Activated gamma-delta T cell (primary cell): ENCODE measurements at regions not wholly inside any gene's neighbourhood (a gene's known extent, or its start where the extent isn't known, plus 50 kb on each side); places are given as distances from the start of the nearest gene placed in this dataset.

Experiments
- DNase-seq: peaks from one replicate; lab custom pipeline; 2025; lab: John Stamatoyannopoulos, UW

DNA sequence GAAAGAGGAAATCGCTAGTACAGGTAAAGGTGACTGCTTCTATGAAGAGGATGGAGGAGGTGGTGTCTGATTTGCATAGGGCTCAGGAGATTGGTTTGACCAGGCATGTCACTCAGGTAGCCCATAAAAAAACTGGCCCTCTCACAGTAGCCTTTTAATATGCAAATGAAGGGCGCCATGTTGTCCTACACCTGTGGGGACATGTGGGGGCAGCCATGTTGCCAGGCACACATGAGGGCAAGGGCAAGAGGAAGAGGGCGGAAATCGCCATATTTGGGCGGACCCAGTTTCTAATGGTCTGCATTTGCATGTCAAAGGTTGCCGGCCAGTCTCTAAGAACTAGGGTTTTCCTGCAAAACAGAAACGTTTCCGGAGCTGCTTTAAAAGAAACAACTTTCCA lies 1330.6 kb downstream of the DSC3 start:
- no peak for DNase-seq

GRCh38 chr18:29693334-29693733 lies 1349.2 kb downstream of the DSC3 start:
- no peak for DNase-seq

DNA sequence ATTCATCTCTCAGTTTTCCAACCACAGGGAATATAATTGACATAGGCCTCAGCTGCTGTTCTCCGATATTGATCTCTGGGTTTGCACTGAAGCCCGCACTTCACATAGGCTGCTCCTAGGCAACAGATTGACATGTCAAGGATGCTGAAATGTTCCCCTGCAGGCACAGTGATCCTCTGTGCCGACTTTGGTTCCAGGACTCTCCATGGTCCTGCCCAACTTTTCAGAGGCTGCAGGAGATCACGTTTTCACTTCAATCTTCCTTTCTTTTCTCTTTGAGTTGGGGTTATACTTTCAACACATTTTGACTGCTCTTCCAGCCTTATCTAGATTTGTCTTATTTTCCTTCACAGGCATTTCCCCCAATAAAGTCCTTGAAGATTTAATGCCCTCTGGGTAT lies 1361.0 kb downstream of the DSC3 start:
- no peak for DNase-seq

- no peak for DNase-seq
Observed at GRCh38 chr18:29664278-29665036, 1378.1 kb downstream of the DSC3 start.

GRCh38 chr18:29661924-29662323 lies 1380.6 kb downstream of the DSC3 start:
- no peak for DNase-seq

DNA sequence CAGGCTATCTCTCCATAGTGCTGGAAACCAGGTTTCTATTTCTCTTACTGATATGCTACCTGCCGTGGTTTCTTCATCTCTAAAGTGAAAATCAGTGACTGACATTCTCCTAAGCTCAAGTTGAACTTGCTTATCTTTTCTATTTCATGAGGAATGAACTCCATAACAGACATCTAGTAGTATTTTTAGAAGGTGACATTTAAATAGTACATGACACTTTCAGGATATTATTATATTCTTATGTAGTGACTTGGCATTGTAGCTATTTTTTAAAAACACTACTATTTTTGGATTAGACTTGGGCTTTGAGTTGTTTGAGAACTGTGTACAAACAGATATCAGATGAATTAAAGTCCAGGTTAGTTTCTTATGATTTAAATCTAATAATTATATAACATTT lies 1381.8 kb downstream of the DSC3 start:
- DNase-seq = no peak

- DNase-seq = no peak
Observed at GRCh38 chr18:29653671-29654215, 1388.8 kb downstream of the DSC3 start.

DNA sequence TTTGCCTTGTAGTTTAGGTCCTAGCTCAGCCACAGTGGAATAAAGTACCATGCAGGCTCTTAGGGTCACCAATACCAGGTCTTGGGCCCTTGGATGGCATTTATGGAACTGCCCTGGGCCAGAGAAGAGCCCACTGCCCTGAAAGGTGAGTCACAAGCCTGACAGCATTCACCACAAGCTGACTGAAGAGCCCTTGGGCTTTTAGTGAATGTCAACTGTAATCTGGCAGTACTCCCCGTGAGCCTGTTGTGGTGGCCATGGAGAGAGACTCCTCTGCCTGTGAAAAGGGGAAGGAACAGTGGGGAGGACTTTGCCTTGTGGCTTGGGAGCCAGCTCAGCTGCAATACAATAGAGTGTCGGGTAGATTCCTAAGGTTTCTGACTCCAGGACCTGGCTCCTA lies 1389.7 kb downstream of the DSC3 start:
- DNase-seq = no peak

DNA sequence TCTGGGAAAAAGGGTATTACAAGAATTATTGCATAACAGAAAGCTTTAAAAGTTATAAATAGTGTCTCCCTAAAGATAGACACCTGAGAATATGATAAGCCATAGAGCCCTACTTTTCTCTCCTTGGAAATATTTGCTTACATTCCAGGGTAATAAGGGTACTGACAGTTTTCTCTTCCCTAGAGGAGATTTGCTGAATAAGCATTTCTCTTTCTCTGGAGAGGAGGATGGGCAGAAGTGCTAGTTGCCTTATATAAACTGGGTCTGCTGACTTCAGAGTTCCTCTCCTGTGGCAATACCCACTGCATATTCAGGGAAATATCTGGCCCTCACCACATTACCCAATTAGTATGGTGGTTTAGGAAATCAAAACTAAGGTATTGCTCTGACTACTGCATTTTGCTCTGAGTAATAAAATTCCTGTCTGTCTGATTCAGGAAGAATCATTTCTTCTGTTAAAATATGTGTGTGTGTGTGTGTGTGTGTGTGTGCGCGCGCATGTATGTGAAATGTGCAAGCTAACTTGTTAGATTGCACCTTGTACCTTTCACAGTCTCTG lies 1391.3 kb downstream of the DSC3 start:
- DNase-seq = no peak

- no peak for DNase-seq
Observed at GRCh38 chr18:29648891-29649290, 1393.7 kb downstream of the DSC3 start.

GRCh38 chr18:29647700-29648099 lies 1394.8 kb downstream of the DSC3 start:
- no peak for DNase-seq

DNA sequence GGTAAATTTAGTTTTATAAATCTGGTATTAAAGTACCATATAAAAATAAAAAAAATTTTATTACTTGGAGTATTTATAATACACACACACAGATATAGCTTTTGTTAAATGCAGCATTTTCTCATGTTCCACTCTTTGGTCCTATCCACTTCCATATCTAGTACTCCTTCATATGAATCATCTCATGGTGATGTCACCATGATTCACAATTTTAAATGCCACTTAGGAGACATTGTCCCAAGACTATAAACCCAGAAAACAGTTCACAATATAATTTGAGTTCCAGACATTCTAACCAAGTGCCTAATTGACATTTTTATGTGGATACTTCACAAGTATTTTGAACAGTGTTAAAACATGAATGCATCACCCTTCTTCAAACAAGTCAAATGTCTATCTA lies 1398.3 kb downstream of the DSC3 start:
- DNase-seq = no peak

- DNase-seq = no peak
Observed at GRCh38 chr18:29629493-29630036, 1413.0 kb downstream of the DSC3 start.

DNA sequence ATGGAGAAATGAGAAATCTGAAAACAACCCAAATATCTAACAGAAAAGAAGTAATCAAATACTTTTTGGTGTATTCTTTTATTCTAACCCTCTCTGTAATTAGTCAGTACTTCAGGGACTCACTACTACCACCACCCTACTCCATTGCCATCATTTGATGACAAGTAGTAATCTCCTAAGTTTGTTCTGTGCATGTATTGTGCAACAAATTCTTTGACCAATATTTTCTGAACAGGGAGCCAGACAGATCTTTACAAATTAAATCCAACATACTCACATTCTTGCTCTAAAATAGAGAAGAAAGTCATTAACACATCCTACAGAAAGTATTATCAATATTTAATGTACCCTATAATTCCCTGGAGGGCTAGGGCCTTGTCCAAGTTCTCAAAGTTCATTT lies 1416.4 kb downstream of the DSC3 start:
- DNase-seq = no peak

DNA sequence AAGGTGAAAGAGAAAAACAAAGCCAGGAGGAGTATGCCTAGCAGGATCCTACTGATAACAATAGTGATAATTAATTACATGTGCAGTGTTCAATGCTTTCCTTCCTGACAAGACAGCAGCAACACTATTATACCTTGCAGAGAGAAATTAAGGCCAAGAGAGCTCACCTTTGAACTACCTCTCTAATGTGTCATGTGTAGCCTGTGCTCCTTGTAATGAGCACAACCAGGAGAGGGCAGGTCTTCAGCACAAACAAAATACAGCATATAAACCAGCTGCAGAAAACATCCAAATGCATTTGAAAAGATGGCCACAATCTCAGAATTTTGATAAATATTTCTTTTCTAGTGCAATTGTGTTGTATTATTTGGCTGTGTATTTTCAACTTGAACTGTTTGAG lies 1425.7 kb downstream of the DSC3 start:
- no peak for DNase-seq

DNA sequence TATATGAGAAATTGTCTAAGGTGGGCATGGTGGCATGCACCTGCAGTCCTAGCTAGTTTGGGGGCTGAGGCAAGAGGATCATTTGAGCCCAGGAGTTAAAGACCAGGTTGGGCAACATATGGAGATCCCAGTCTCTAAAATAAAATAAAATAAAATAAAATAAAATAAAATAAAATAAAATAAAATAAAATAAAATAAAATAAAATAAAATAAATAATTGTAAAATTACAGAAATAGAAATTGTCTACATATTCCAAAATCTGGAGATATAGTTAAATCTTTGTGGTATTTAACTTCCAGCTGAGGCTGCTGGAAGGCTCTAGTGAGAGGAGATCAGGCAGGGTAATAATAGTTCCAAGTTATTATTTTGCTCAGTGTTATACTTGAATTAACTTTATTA lies 1432.1 kb upstream of the CDH2 start:
- no peak for DNase-seq

DNA sequence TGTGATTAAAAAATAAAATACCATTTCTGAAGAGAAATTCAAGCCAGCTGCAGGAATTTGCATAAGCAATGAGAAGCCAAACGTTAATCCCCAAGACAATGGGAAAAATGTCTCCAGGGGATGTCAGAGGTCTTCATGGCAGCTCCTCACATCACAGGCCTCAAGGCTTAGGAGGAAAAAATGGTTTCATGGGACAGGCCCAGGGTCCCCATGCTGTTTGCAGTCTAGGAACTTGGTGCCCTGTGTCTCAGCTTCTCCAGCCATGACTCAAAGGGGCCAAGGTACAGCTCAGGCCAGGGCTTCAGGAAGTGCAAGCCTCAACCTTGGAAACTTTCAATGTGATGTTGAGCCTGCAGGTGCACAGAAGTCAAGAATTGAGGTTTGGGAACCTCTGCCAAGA lies 1428.4 kb upstream of the CDH2 start:
- DNase-seq = no peak

DNA sequence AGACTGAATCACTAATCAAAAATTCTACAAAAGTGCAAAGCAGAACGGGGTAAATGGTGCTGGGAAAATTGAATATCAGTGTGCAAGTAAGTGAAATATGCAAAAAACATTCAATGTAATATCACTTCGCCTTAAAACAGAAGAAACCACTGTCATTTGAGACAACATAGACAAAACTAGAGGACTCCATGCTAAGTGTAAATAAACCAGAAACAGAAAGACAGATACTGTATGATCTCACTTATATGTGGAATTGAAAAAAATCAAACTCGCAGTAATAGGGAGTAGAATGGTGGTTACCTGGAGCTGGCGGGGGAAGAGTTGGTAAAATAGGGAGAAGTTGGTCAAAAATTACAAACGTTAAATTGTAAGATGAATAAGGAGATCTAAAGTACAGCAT lies 1420.0 kb upstream of the CDH2 start:
- DNase-seq = no peak

GRCh38 chr18:29594493-29594892 lies 1417.6 kb upstream of the CDH2 start:
- DNase-seq = no peak

- no peak for DNase-seq
Observed at GRCh38 chr18:29588446-29589100, 1411.6 kb upstream of the CDH2 start.

GRCh38 chr18:29586210-29586609 lies 1409.3 kb upstream of the CDH2 start:
- DNase-seq = no peak

GRCh38 chr18:29560270-29560669 lies 1383.3 kb upstream of the CDH2 start:
- no peak for DNase-seq

DNA sequence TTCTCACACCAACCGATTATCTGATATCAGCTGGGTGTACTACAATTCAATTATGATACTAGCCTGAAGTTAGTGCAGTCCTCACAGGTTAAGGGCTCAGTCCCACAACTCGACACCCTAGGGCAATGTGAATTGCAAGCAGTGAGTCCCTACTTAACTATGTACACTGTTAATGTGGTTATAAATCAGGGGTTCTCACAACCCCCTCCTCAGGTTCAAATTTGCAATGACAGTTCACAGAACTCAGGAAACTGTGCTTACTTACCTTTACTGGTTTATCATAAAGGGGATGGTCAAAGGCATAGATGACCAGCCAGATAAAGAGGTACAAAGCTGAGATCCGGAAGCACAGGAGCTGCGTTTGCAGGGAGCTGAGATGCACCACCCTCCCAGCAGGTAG lies 1379.1 kb upstream of the CDH2 start:
- no peak for DNase-seq
